GM18867 (cell line): ENCODE measurements at regions not wholly inside any gene's neighbourhood (a gene's known extent, or its start where the extent isn't known, plus 50 kb on each side); places are given as distances from the start of the nearest gene placed in this dataset.
"Not testable (repeated sequence)": the region's sequence is repeated elsewhere in the genome, so short reads cannot be mapped to it uniquely, and the experiment has no call there.

Experiments used
- ATAC-seq: cut with Tn5 transposase; IDR thresholded peaks from one replicate; pipeline ENCODE4 v1.9.1; 2021; ENCODE audit warnings: mild to moderate bottlenecking, moderate library complexity; ENCODE audit not compliant: unreplicated experiment

- ATAC-seq, result no peak
Observed at GRCh38 chr18:38575023-38575422, 1009.4 kb upstream of the CELF4 start.

- no peak for ATAC-seq
Observed at GRCh38 chr18:38572554-38573111, 1007.0 kb upstream of the CELF4 start.

- no peak for ATAC-seq
Observed at GRCh38 chr18:38571651-38572050, 1006.1 kb upstream of the CELF4 start.

- ATAC-seq, result no peak
Observed at GRCh38 chr18:38565513-38565912, 999.9 kb upstream of the CELF4 start.

- ATAC-seq, result no peak
Observed at GRCh38 chr18:38563396-38563980, 997.9 kb upstream of the CELF4 start.

GRCh38 chr18:38557006-38557405 lies 991.4 kb upstream of the CELF4 start:
- ATAC-seq, result no peak

- no peak for ATAC-seq
Observed at GRCh38 chr18:38552732-38553321, 987.2 kb upstream of the CELF4 start.

- no peak for ATAC-seq
Observed at GRCh38 chr18:38551881-38552280, 986.3 kb upstream of the CELF4 start.

- no peak for ATAC-seq
Observed at GRCh38 chr18:38545071-38545470, 979.5 kb upstream of the CELF4 start.

- no peak for ATAC-seq
Observed at GRCh38 chr18:38539856-38540255, 974.3 kb upstream of the CELF4 start.

GRCh38 chr18:38539371-38539770 lies 973.8 kb upstream of the CELF4 start:
- ATAC-seq, result no peak

- no peak for ATAC-seq
Observed at GRCh38 chr18:38534073-38534472, 968.5 kb upstream of the CELF4 start.

- peak; percentile 62 for ATAC-seq
Observed at GRCh38 chr18:38526922-38527321, 961.3 kb upstream of the CELF4 start.

- ATAC-seq, result no peak
Observed at GRCh38 chr18:38525039-38525438, 959.4 kb upstream of the CELF4 start.

GRCh38 chr18:38520786-38521185 lies 955.2 kb upstream of the CELF4 start:
- ATAC-seq, result no peak

GRCh38 chr18:38502539-38502938 lies 936.9 kb upstream of the CELF4 start:
- ATAC-seq, result no peak

GRCh38 chr18:38497266-38497665 lies 931.7 kb upstream of the CELF4 start:
- no peak for ATAC-seq

- ATAC-seq, result no peak
Observed at GRCh38 chr18:38496222-38496793, 930.7 kb upstream of the CELF4 start.

GRCh38 chr18:38494065-38494464 lies 928.5 kb upstream of the CELF4 start:
- ATAC-seq, result no peak

GRCh38 chr18:38491195-38491594 lies 925.6 kb upstream of the CELF4 start:
- no peak for ATAC-seq

GRCh38 chr18:38489721-38490120 lies 924.1 kb upstream of the CELF4 start:
- not testable (repeated sequence) for ATAC-seq

GRCh38 chr18:38487521-38487920 lies 921.9 kb upstream of the CELF4 start:
- ATAC-seq, result no peak
